HG02678 (cell line): ENCODE measurements at regions not wholly inside any gene's neighbourhood (a gene's known extent, or its start where the extent isn't known, plus 50 kb on each side); places are given as distances from the start of the nearest gene placed in this dataset.

ENCODE experiments used
- ATAC-seq: cut with Tn5 transposase; IDR thresholded peaks from one replicate; pipeline ENCODE4 v1.9.1; 2021; ENCODE audit warnings: mild to moderate bottlenecking, moderate library complexity; ENCODE audit not compliant: unreplicated experiment

GRCh38 chr5:72623323-72623722, 116.1 kb upstream of the ZNF366 start:
- ATAC-seq, result no peak

GRCh38 chr5:72622170-72622760, 115.1 kb upstream of the ZNF366 start:
- no peak for ATAC-seq

- no peak for ATAC-seq
Observed at GRCh38 chr5:72621576-72621975, 114.4 kb upstream of the ZNF366 start.

GRCh38 chr5:72619677-72620076, 112.5 kb upstream of the ZNF366 start:
- no peak for ATAC-seq

GRCh38 chr5:72619251-72619650, 112.0 kb upstream of the ZNF366 start:
- no peak for ATAC-seq

GRCh38 chr5:72618708-72619107, 111.5 kb upstream of the ZNF366 start:
- no peak for ATAC-seq

GRCh38 chr5:72615061-72615460, 107.9 kb upstream of the ZNF366 start:
- ATAC-seq, result no peak

- ATAC-seq, result no peak
Observed at GRCh38 chr5:72613515-72613914, 106.3 kb upstream of the ZNF366 start.

- ATAC-seq, result no peak
Observed at GRCh38 chr5:72612810-72613209, 105.6 kb upstream of the ZNF366 start.

GRCh38 chr5:72611118-72611730, 104.0 kb upstream of the ZNF366 start:
- peak; percentile 85 for ATAC-seq

- ATAC-seq, result no peak
Observed at GRCh38 chr5:72608926-72609325, 101.7 kb upstream of the ZNF366 start.

GRCh38 chr5:72608297-72608696, 101.1 kb upstream of the ZNF366 start:
- no peak for ATAC-seq

- no peak for ATAC-seq
Observed at GRCh38 chr5:72607381-72607780, 100.2 kb upstream of the ZNF366 start.

GRCh38 chr5:72606525-72606924, 99.3 kb upstream of the ZNF366 start:
- ATAC-seq, result no peak

GRCh38 chr5:72605632-72606031, 98.4 kb upstream of the ZNF366 start:
- no peak for ATAC-seq

- ATAC-seq, result no peak
Observed at GRCh38 chr5:72604798-72605154, 97.6 kb upstream of the ZNF366 start.

GRCh38 chr5:72604111-72604797, 97.0 kb upstream of the ZNF366 start:
- ATAC-seq, result no peak

- no peak for ATAC-seq
Observed at GRCh38 chr5:72602696-72603685, 95.8 kb upstream of the ZNF366 start.

GRCh38 chr5:72601861-72602260, 94.7 kb upstream of the ZNF366 start:
- no peak for ATAC-seq

GRCh38 chr5:72600391-72600981, 93.3 kb upstream of the ZNF366 start:
- ATAC-seq, result no peak
